ENCODE measurements at regions not wholly inside any gene's neighbourhood (a gene's known extent, or its start where the extent isn't known, plus 50 kb on each side); places are given as distances from the start of the nearest gene placed in this dataset.

DNA sequence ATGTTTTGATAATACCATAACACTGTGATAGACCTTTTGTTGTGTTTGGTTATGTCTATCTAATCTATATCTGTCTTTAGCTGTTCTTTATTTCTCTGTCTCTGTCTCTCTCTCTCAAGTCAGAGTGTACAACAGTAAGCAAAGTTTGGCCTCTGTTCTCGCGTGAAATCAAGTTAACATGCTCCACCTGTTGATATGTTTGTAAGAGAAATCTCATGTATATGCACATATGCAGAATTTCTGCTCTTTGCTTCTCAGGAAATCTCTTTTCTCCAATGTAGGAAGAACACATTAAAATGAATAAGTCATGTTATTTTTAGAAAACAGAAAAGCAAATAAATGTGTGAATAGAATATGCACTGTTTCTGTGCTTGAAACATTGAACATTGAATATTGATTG, 425.5 kb upstream of the SEMA6D start (continued):
- TF ChIP-seq NR2F2 (IDR thresholded peaks at IDR 0.05), result no peak
- no peak for TF ChIP-seq RAD21 (IDR thresholded peaks at IDR 0.05)
- TF ChIP-seq HNF4A (conservative IDR thresholded peaks at IDR 0.05), result no peak
- no peak for TF ChIP-seq FOXA1 (IDR thresholded peaks at IDR 0.05)
- TF ChIP-seq, protein P1, sequence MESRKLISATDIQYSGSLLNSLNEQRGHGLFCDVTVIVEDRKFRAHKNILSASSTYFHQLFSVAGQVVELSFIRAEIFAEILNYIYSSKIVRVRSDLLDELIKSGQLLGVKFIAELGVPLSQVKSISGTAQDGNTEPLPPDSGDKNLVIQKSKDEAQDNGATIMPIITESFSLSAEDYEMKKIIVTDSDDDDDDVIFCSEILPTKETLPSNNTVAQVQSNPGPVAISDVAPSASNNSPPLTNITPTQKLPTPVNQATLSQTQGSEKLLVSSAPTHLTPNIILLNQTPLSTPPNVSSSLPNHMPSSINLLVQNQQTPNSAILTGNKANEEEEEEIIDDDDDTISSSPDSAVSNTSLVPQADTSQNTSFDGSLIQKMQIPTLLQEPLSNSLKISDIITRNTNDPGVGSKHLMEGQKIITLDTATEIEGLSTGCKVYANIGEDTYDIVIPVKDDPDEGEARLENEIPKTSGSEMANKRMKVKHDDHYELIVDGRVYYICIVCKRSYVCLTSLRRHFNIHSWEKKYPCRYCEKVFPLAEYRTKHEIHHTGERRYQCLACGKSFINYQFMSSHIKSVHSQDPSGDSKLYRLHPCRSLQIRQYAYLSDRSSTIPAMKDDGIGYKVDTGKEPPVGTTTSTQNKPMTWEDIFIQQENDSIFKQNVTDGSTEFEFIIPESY (IDR thresholded peaks at IDR 0.05), result no peak
- TF ChIP-seq HNF4G (IDR thresholded peaks at IDR 0.05), result no peak
- TF ChIP-seq YY1 (IDR thresholded peaks at IDR 0.05), result no peak
- no peak for TF ChIP-seq JUND (IDR thresholded peaks at IDR 0.05)

DNA sequence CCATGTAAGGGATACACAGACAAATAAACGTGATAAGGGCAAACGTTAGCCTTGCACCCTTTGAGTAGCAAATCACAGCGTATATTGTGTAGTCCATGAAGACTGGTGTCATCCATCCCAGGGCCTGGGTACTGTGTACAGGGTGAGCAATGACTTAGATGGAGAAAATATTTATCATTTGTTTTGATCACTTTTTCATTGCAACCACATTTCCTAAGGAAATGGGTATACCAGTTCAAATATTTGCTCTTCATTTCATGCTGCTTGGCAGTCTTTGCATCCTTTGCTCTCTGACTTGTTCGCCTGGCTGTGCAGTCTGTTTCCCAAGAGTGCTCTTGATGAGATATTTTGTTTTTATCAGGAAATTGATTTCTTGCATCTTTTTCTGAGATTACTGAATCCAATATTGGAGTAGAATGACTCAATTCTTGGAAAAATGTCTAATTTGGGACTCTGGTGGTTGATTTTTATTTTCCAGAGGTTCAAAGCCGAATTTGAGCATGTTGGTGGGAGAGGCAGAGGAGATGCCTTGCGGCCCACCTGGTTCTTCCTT, 424.6 kb upstream of the SEMA6D start:
- peaks cover 4 to 14% (median 6%) of the 10 kb centered on the region in 4 donors for H3K4me1 ChIP-seq (ENCODE audit: control insufficient read depth in 4 of 4, insufficient read depth in 4 of 4, low read length in 3 of 4)
- H3K27me3 ChIP-seq (ENCODE audit: control insufficient read depth in 4 of 4, insufficient read depth in 4 of 4, low read length in 3 of 4), result no peaks in the 10 kb centered on the region
- H3K9me3 ChIP-seq (ENCODE audit: control insufficient read depth in 4 of 4, low read length in 3 of 4), result no peaks in the 10 kb centered on the region
- H3K9ac ChIP-seq (ENCODE audit: low read depth in 1 of 2, low read length in 2 of 2), result no peak overlapping the region
- H3K4me3 ChIP-seq (ENCODE audit: low read depth in 1 of 3, low read length in 3 of 3), result no peak overlapping the region
- H3K27ac ChIP-seq (ENCODE audit: low read depth in 1 of 2, low read length in 2 of 2), result no peak overlapping the region
- 80% methylated on average over 6 of the region's 6 CpGs for WGBS
- DNase-seq (ENCODE audit: low spot score), result no peak
- no peaks in the 10 kb centered on the region for H3K36me3 ChIP-seq (ENCODE audit: control insufficient read depth in 4 of 4, insufficient read depth in 3 of 4, low read depth in 1 of 4, low read length in 3 of 4)
- TF ChIP-seq SP1 (IDR thresholded peaks at IDR 0.05), result no peak
- TF ChIP-seq FOXA1 (IDR thresholded peaks at IDR 0.05), result no peak
- TF ChIP-seq, protein P2, sequence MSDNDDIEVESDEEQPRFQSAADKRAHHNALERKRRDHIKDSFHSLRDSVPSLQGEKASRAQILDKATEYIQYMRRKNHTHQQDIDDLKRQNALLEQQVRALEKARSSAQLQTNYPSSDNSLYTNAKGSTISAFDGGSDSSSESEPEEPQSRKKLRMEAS (IDR thresholded peaks at IDR 0.05), result no peak
- no peak for TF ChIP-seq FOXA2 (IDR thresholded peaks at IDR 0.05)
- TF ChIP-seq, protein P3, sequence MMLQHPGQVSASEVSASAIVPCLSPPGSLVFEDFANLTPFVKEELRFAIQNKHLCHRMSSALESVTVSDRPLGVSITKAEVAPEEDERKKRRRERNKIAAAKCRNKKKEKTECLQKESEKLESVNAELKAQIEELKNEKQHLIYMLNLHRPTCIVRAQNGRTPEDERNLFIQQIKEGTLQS (IDR thresholded peaks at IDR 0.05), result no peak
- no peak for TF ChIP-seq TAF1 (conservative IDR thresholded peaks at IDR 0.05)
- TF ChIP-seq EGR1 (IDR thresholded peaks at IDR 0.05; ENCODE audit: low read depth in 2 of 2), result no peak
- no peak for TF ChIP-seq NR2F2 (IDR thresholded peaks at IDR 0.05)
- TF ChIP-seq, protein P4, sequence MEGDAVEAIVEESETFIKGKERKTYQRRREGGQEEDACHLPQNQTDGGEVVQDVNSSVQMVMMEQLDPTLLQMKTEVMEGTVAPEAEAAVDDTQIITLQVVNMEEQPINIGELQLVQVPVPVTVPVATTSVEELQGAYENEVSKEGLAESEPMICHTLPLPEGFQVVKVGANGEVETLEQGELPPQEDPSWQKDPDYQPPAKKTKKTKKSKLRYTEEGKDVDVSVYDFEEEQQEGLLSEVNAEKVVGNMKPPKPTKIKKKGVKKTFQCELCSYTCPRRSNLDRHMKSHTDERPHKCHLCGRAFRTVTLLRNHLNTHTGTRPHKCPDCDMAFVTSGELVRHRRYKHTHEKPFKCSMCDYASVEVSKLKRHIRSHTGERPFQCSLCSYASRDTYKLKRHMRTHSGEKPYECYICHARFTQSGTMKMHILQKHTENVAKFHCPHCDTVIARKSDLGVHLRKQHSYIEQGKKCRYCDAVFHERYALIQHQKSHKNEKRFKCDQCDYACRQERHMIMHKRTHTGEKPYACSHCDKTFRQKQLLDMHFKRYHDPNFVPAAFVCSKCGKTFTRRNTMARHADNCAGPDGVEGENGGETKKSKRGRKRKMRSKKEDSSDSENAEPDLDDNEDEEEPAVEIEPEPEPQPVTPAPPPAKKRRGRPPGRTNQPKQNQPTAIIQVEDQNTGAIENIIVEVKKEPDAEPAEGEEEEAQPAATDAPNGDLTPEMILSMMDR (IDR thresholded peaks at IDR 0.05; ENCODE audit: low read depth, low read length, missing input control), result no peak
- TF ChIP-seq, protein P1 (IDR thresholded peaks at IDR 0.05), result no peak
- TF ChIP-seq HNF4A (conservative IDR thresholded peaks at IDR 0.05), result no peak
- TF ChIP-seq YY1 (IDR thresholded peaks at IDR 0.05), result no peak
- TF ChIP-seq GABPA (IDR thresholded peaks at IDR 0.05 in 1 of 2, conservative IDR thresholded peaks at IDR 0.05 in 1 of 2), result no peak
- no peak for TF ChIP-seq JUND (IDR thresholded peaks at IDR 0.05)
- no peak for TF ChIP-seq HNF4G (IDR thresholded peaks at IDR 0.05)
